HepG2 (cell line): ENCODE measurements at regions not wholly inside any gene's neighbourhood (a gene's known extent, or its start where the extent isn't known, plus 50 kb on each side); places are given as distances from the start of the nearest gene placed in this dataset.

Experiments used
- ATAC-seq: fragments of 200-7000 bp; cut with Tn5 transposase; 3 replicates; pipeline ENCODE4 v1.9.1; 2020; ENCODE audit warnings: mild to moderate bottlenecking, moderate library complexity
- BruUV-seq: library from RNA; stranded (reverse); fragments of 400-500 nt; replicated peaks from 2 replicates; lab custom pipeline; 2021; lab: Mats Ljungman, UMichigan
- CTCF ChIA-PET: fragments of 300-600 bp; formaldehyde crosslinking; extraction: SDS; loops from one replicate; lab custom pipeline; 2021; ENCODE audit warnings: low total read pairs, inconsistent platforms, low intra/inter-chr PET ratio; lab: Yijun Ruan, JAX
- POLR2A ChIA-PET: fragments of 350-600 bp; sonication (Branson Sonifier 250); formaldehyde crosslinking; loops from one replicate; lab custom pipeline; 2020; ENCODE audit warnings: antibody characterized with exemption, inconsistent platforms; lab: Yijun Ruan, JAX
- DNase-seq: peaks from one replicate; pipeline ENCODE4 v3.0.0-alpha.2; 2015; ENCODE audit warnings: low spot score
- FAIRE-seq: peaks from 3 replicates; lab custom pipeline; 2011; peaks lifted over from hg19 to GRCh38; lab: Jason Lieb, UNC
- H2AFZ ChIP-seq: one replicate; pipeline ENCODE4 v1.6.1; 2011; ENCODE audit warnings: low read length, inconsistent platforms
- H3K27ac ChIP-seq: fragments of 300-600 bp; 3 replicates; pipeline ENCODE4 v1.8.0; 2011; ENCODE audit warnings: mixed run types, mild to moderate bottlenecking, mixed read lengths, low read length, inconsistent platforms; ENCODE audit not compliant: insufficient read depth; ENCODE audit errors: extremely low read length
- H3K27me3 ChIP-seq, 2 experiments: fragments of 200-600 bp in 1 of 2; 2 replicates in 1 of 2; 3 replicates in 1 of 2; pipeline versions ENCODE4 v1.6.0 to v1.8.0; 2011; ENCODE audit warnings: low read length in 2 of 2, mild to moderate bottlenecking in 2 of 2, moderate library complexity in 2 of 2, inconsistent platforms in 1 of 2; ENCODE audit not compliant: insufficient read depth in 2 of 2, control insufficient read depth in 1 of 2
- H3K36me3 ChIP-seq, 2 experiments: fragments of 200-600 bp in 1 of 2; replicated peaks in 1 of 2; 2 replicates in 1 of 2; 3 replicates in 1 of 2; pipeline versions ENCODE4 v1.5.1 to v1.8.0; 2011; ENCODE audit warnings: low read length in 2 of 2, inconsistent platforms in 1 of 2; ENCODE audit not compliant: insufficient read depth in 2 of 2, control insufficient read depth in 1 of 2
- H3K4me1 ChIP-seq: 2 replicates; pipeline ENCODE4 v1.5.1; 2012; ENCODE audit warnings: low read length, inconsistent platforms; ENCODE audit not compliant: insufficient read depth
- H3K4me2 ChIP-seq: 2 replicates; pipeline ENCODE4 v1.6.0; 2011; ENCODE audit warnings: low read depth, low read length, inconsistent platforms
- H3K4me3 ChIP-seq, 3 experiments: fragments of 200-600 bp in 1 of 3; sonication (generic), shearing (Covaris generic) in 1 of 3; replicated peaks in 1 of 3; 2 replicates each; pipeline ENCODE4 v1.5.1; 2011 to 2016; ENCODE audit warnings: low read length in 3 of 3, inconsistent platforms in 2 of 3, low read depth in 2 of 3, mild to moderate bottlenecking in 2 of 3, control low read depth in 1 of 3, mixed read lengths in 1 of 3; ENCODE audit not compliant: insufficient read depth in 1 of 3
- H3K79me2 ChIP-seq: one replicate; pipeline ENCODE4 v1.6.1; 2011; ENCODE audit warnings: low read length, inconsistent platforms; ENCODE audit not compliant: insufficient read depth
- H3K9ac ChIP-seq: 2 replicates; pipeline ENCODE4 v1.6.0; 2011; ENCODE audit warnings: mild to moderate bottlenecking, low read depth, low read length, inconsistent platforms; ENCODE audit not compliant: insufficient read depth
- H3K9me3 ChIP-seq: 2 replicates; pipeline ENCODE4 v1.5.1; 2012; ENCODE audit warnings: mild to moderate bottlenecking, low read length
- H4K20me1 ChIP-seq: 2 replicates; pipeline ENCODE4 v1.6.0; 2011; ENCODE audit warnings: inconsistent platforms, mild to moderate bottlenecking, low read length, moderate library complexity; ENCODE audit not compliant: insufficient read depth
- AKAP8 ChIP-seq: sonication (generic); formaldehyde crosslinking; IDR thresholded peaks from 2 replicates; pipeline ENCODE4 v1.5.1; 2020; ENCODE audit warnings: mild to moderate bottlenecking, missing genetic modification reagents
- BCLAF1 ChIP-seq: fragments of 450-650 bp; IDR thresholded peaks from 2 replicates; pipeline ENCODE4 v1.6.1; 2017; ENCODE audit warnings: mild to moderate bottlenecking
- ELF4 ChIP-seq: sonication (generic); formaldehyde crosslinking; IDR thresholded peaks from 2 replicates; pipeline ENCODE4 v1.5.0; 2020; ENCODE audit warnings: missing genetic modification reagents, mild to moderate bottlenecking, moderate library complexity, borderline replicate concordance
- IKZF1 ChIP-seq: fragments of 450-650 bp; IDR thresholded peaks from 2 replicates; pipeline ENCODE4 v1.7.1; 2016
- PHF5A ChIP-seq: IDR thresholded peaks from one replicate; pipeline ENCODE4 v1.6.1; 2018; ENCODE audit warnings: low read depth, missing genetic modification reagents; ENCODE audit not compliant: unreplicated experiment
- TCF7 ChIP-seq: sonication (generic); IDR thresholded peaks from 2 replicates; pipeline ENCODE4 v1.6.1; 2016; ENCODE audit warnings: antibody characterized with exemption, low read depth
- TMF1 ChIP-seq: sonication (generic); formaldehyde crosslinking; IDR thresholded peaks from 2 replicates; pipeline ENCODE4 v1.8.1; 2022; ENCODE audit warnings: low read depth, missing genetic modification reagents
- TP53 ChIP-seq: sonication (generic); formaldehyde crosslinking; conservative IDR thresholded peaks from 2 replicates; pipeline ENCODE4 v1.4.0; 2020; ENCODE audit warnings: missing genetic modification reagents
- TSC22D2 ChIP-seq: sonication (generic); formaldehyde crosslinking; IDR thresholded peaks from 2 replicates; pipeline ENCODE4 v1.5.1; 2020; ENCODE audit warnings: missing genetic modification reagents, mild to moderate bottlenecking, borderline replicate concordance
- ZNF264 ChIP-seq: sonication (generic); formaldehyde crosslinking; IDR thresholded peaks from 2 replicates; pipeline ENCODE4 v1.4.0; 2020; ENCODE audit warnings: missing genetic modification reagents
- ZNF777 ChIP-seq: sonication (generic); formaldehyde crosslinking; IDR thresholded peaks from 2 replicates; pipeline ENCODE4 v1.4.0; 2020; ENCODE audit warnings: missing genetic modification reagents
- WGBS: methylation state at CpG from one replicate; pipeline ENCODE4 v1.1.6; 2017; ENCODE audit warnings: low lambda C conversion rate; 5-methylcytosine and 5-hydroxymethylcytosine counted together
- in situ Hi-C: cut with HindIII; loops from 2 replicates; pipeline ENCODE4 v1.10.0; 2017; ENCODE audit warnings: low pct_unique_long_range_greater_than_20kb; ENCODE audit not compliant: extremely low pct_ligation_motif_present
- intact Hi-C: fragments of 100-400 bp; cut with micrococcal nuclease; formaldehyde crosslinking; loops from one replicate; pipeline ENCODE4 v1.10.0; 2022; ENCODE audit not compliant: unreplicated experiment
- TF ChIP-seq, protein P1 (sequence below): sonication (generic); formaldehyde crosslinking; IDR thresholded peaks from 2 replicates; pipeline ENCODE4 v1.5.0; 2020; ENCODE audit warnings: mild to moderate bottlenecking, missing genetic modification reagents
- TF ChIP-seq, protein P2 (sequence below): sonication (generic); formaldehyde crosslinking; IDR thresholded peaks from 2 replicates; pipeline ENCODE4 v1.4.0; 2020; ENCODE audit warnings: mild to moderate bottlenecking, missing genetic modification reagents

- no peak overlapping the region for H3K27ac ChIP-seq
- H3K4me1 ChIP-seq, result no peaks in the 10 kb centered on the region
- H3K4me2 ChIP-seq, result no peak overlapping the region
- H3K4me3 ChIP-seq, result no peak overlapping the region
- in situ Hi-C loops, result no loop called here
- H3K79me2 ChIP-seq, result no peaks in the 10 kb centered on the region
- H4K20me1 ChIP-seq, result no peaks in the 10 kb centered on the region
- H3K36me3 ChIP-seq, result no peaks in the 10 kb centered on the region
- no peak overlapping the region for H3K9ac ChIP-seq
- ATAC-seq, result no peak
- intact Hi-C loops, result no loop called here
- BruUV-seq, result no TSS peak
- no peak for FAIRE-seq
- no peak overlapping the region for H2AFZ ChIP-seq
- 28% methylated on average over 1 of the region's 1 CpG for WGBS
- no peak for DNase-seq
- no peaks in the 10 kb centered on the region for H3K27me3 ChIP-seq
- ChIA-PET POLR2A (no interaction called here), CTCF (no interaction called here)
- H3K9me3 ChIP-seq, result peaks cover 68% of the 10 kb centered on the region
- TF ChIP-seq ZNF777 (CRISPR knock-in tag) (no peak), TSC22D2 (CRISPR knock-in tag) (no peak), ELF4 (CRISPR knock-in tag) (no peak), TMF1 (no peak), BCLAF1 (no peak), TP53 (CRISPR knock-in tag) (no peak), ZNF264 (no peak), PHF5A (no peak), AKAP8 (no peak), IKZF1 (no peak), TCF7 (no peak)
- TF ChIP-seq, protein P1, sequence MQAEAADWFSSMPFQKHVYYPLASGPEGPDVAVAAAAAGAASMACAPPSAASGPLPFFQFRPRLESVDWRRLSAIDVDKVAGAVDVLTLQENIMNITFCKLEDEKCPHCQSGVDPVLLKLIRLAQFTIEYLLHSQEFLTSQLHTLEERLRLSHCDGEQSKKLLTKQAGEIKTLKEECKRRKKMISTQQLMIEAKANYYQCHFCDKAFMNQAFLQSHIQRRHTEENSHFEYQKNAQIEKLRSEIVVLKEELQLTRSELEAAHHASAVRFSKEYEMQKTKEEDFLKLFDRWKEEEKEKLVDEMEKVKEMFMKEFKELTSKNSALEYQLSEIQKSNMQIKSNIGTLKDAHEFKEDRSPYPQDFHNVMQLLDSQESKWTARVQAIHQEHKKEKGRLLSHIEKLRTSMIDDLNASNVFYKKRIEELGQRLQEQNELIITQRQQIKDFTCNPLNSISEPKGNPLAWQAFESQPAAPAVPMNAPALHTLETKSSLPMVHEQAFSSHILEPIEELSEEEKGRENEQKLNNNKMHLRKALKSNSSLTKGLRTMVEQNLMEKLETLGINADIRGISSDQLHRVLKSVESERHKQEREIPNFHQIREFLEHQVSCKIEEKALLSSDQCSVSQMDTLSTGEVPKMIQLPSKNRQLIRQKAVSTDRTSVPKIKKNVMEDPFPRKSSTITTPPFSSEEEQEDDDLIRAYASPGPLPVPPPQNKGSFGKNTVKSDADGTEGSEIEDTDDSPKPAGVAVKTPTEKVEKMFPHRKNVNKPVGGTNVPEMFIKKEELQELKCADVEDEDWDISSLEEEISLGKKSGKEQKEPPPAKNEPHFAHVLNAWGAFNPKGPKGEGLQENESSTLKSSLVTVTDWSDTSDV, result no peak
- TF ChIP-seq, protein P2, sequence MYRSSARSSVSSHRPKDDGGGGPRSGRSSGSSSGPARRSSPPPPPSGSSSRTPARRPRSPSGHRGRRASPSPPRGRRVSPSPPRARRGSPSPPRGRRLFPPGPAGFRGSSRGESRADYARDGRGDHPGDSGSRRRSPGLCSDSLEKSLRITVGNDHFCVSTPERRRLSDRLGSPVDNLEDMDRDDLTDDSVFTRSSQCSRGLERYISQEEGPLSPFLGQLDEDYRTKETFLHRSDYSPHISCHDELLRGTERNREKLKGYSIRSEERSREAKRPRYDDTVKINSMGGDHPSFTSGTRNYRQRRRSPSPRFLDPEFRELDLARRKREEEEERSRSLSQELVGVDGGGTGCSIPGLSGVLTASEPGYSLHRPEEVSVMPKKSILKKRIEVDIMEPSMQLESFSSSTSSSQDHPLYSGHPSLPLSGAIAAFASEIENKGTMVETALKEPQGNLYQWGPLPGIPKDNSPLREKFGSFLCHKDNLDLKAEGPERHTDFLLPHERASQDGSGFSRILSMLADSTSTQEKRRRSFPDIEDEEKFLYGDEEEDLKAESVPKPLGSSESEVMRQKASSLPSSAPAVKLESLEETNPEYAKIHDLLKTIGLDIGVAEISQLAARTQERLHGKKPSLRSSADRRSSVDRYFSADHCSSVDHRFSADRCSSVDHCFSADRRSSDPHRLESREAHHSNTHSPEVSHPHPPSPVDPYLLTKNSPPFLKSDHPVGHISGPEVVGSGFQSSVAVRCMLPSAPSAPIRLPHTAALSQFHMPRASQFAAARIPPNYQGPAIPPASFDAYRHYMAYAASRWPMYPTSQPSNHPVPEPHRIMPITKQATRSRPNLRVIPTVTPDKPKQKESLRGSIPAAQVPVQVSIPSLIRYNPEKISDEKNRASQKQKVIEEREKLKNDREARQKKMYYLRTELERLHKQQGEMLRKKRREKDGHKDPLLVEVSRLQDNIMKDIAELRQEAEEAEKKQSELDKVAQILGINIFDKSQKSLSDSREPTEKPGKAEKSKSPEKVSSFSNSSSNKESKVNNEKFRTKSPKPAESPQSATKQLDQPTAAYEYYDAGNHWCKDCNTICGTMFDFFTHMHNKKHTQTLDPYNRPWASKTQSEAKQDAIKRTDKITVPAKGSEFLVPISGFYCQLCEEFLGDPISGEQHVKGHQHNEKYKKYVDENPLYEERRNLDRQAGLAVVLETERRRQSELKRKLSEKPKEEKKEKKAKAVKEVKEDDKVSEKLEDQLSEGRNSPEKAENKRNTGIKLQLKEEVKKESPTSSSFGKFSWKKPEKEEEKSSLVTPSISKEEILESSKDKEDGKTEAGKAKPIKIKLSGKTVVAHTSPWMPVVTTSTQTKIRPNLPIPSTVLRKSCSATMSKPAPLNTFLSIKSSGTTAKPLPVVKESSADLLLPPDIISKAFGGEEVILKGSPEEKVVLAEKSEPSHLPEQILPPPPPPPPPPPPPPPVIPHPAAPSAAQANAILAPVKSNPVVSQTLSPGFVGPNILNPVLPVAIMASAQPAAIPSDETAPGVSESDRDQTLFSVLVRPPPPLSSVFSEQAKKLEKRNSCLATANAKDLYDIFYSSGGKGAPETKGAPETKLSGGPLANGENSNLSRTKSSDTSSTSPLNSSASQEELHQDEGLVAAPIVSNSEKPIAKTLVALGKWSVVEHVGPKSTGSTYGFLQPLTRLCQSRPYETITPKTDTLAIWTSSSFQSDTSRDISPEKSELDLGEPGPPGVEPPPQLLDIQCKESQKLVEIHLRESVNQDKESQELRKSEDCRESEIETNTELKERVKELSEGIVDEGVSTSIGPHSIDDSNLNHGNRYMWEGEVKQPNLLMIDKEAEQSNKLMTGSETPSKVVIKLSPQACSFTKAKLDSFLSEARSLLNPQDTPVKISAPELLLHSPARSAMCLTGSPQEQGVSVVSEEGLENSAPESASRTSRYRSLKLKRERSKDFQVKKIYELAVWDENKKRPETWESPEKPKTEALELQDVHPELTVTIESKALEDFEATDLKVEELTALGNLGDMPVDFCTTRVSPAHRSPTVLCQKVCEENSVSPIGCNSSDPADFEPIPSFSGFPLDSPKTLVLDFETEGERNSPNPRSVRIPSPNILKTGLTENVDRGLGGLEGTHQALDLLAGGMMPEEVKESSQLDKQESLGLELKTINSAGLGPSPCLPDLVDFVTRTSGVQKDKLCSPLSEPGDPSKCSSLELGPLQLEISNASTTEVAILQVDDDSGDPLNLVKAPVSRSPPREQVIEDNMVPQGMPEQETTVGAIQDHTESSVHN (CRISPR knock-in tag), result no peak
Measured at GRCh38 chr6:19261642-19262041, 575.5 kb upstream of the ID4 start.
